ENCODE measurements at regions not wholly inside any gene's neighbourhood (a gene's known extent, or its start where the extent isn't known, plus 50 kb on each side); places are given as distances from the start of the nearest gene placed in this dataset.

GRCh38 chr13:106998664-106999063, 430.7 kb upstream of the ARGLU1 start:
- no peak for TF ChIP-seq HDAC1 (IDR thresholded peaks at IDR 0.05)
- TF ChIP-seq HMG20B (CRISPR knock-in tag; IDR thresholded peaks at IDR 0.05), result no peak
- TF ChIP-seq PATZ1 (CRISPR knock-in tag; IDR thresholded peaks at IDR 0.05; ENCODE audit: borderline replicate concordance), result no peak
- no peak for TF ChIP-seq REST (IDR thresholded peaks at IDR 0.05; ENCODE audit: borderline replicate concordance)
- no peak for TF ChIP-seq REST (CRISPR knock-in tag; IDR thresholded peaks at IDR 0.05; ENCODE audit: low read depth)

All from K562 (cell line).